ENCODE measurements at regions not wholly inside any gene's neighbourhood (a gene's known extent, or its start where the extent isn't known, plus 50 kb on each side); places are given as distances from the start of the nearest gene placed in this dataset.

GRCh38 chr2:83240611-83241010, 1218.5 kb downstream of the SUCLG1 start:
- TF ChIP-seq POLR2A (IDR thresholded peaks at IDR 0.05) (no peak), CTCF (IDR thresholded peaks at IDR 0.05) (no peak)
- DNase-seq, result no peak
- H3K9me3 ChIP-seq, result no peaks in the 10 kb centered on the region

GRCh38 chr2:83238111-83238510, 1221.0 kb downstream of the SUCLG1 start:
- no peaks in the 10 kb centered on the region for H3K9me3 ChIP-seq
- no peak for DNase-seq
- no peaks in the 10 kb centered on the region for H3K36me3 ChIP-seq
- no peaks in the 10 kb centered on the region for H3K27me3 ChIP-seq
- no peak overlapping the region for H3K4me3 ChIP-seq
- no peaks in the 10 kb centered on the region for H3K4me1 ChIP-seq
- no peak overlapping the region for H3K27ac ChIP-seq
- no peak for TF ChIP-seq POLR2A (IDR thresholded peaks at IDR 0.05)
- TF ChIP-seq CTCF (IDR thresholded peaks at IDR 0.05), result no peak

More at GRCh38 chr2:83240611-83241010, 1218.5 kb downstream of the SUCLG1 start:
- Histone ChIP-seq H3K27ac (no peak overlapping the region), H3K4me3 (no peak overlapping the region), H3K27me3 (no peaks in the 10 kb centered on the region), H3K4me1 (no peaks in the 10 kb centered on the region), H3K36me3 (no peaks in the 10 kb centered on the region)

GRCh38 chr2:83234246-83234645, 1224.8 kb downstream of the SUCLG1 start:
- no peaks in the 10 kb centered on the region for H3K4me1 ChIP-seq
- no peak for DNase-seq
- H3K27ac ChIP-seq, result no peak overlapping the region
- H3K4me3 ChIP-seq, result no peak overlapping the region
- no peaks in the 10 kb centered on the region for H3K9me3 ChIP-seq
- no peaks in the 10 kb centered on the region for H3K27me3 ChIP-seq
- TF ChIP-seq CTCF (IDR thresholded peaks at IDR 0.05), result no peak
- H3K36me3 ChIP-seq, result no peaks in the 10 kb centered on the region

- no peak for DNase-seq
- no peaks in the 10 kb centered on the region for H3K36me3 ChIP-seq
- no peaks in the 10 kb centered on the region for H3K27me3 ChIP-seq
Observed at GRCh38 chr2:83233781-83234180, 1225.3 kb downstream of the SUCLG1 start.

GRCh38 chr2:83233326-83233725, 1225.8 kb downstream of the SUCLG1 start:
- Histone ChIP-seq H3K4me3 (no peak overlapping the region), H3K27me3 (no peaks in the 10 kb centered on the region), H3K27ac (no peak overlapping the region), H3K9me3 (no peaks in the 10 kb centered on the region), H3K4me1 (no peaks in the 10 kb centered on the region), H3K36me3 (no peaks in the 10 kb centered on the region)
- DNase-seq, result no peak
- TF ChIP-seq CTCF (IDR thresholded peaks at IDR 0.05), result no peak
- no peak for TF ChIP-seq POLR2A (IDR thresholded peaks at IDR 0.05)

More at GRCh38 chr2:83233781-83234180, 1225.3 kb downstream of the SUCLG1 start:
- no peak overlapping the region for H3K27ac ChIP-seq
- no peaks in the 10 kb centered on the region for H3K9me3 ChIP-seq
- H3K4me3 ChIP-seq, result no peak overlapping the region
- TF ChIP-seq POLR2A (IDR thresholded peaks at IDR 0.05) (no peak), CTCF (IDR thresholded peaks at IDR 0.05) (no peak)
- no peaks in the 10 kb centered on the region for H3K4me1 ChIP-seq

GRCh38 chr2:83229443-83229842, 1229.6 kb downstream of the SUCLG1 start:
- no peaks in the 10 kb centered on the region for H3K4me1 ChIP-seq
- no peak for TF ChIP-seq POLR2A (IDR thresholded peaks at IDR 0.05)
- no peak for TF ChIP-seq CTCF (IDR thresholded peaks at IDR 0.05)
- H3K27me3 ChIP-seq, result no peaks in the 10 kb centered on the region
- H3K36me3 ChIP-seq, result no peaks in the 10 kb centered on the region
- no peak overlapping the region for H3K4me3 ChIP-seq
- H3K27ac ChIP-seq, result no peak overlapping the region
- no peaks in the 10 kb centered on the region for H3K9me3 ChIP-seq
- no peak for DNase-seq
